ENCODE measurements at regions not wholly inside any gene's neighbourhood (a gene's known extent, or its start where the extent isn't known, plus 50 kb on each side); places are given as distances from the start of the nearest gene placed in this dataset.

DNA sequence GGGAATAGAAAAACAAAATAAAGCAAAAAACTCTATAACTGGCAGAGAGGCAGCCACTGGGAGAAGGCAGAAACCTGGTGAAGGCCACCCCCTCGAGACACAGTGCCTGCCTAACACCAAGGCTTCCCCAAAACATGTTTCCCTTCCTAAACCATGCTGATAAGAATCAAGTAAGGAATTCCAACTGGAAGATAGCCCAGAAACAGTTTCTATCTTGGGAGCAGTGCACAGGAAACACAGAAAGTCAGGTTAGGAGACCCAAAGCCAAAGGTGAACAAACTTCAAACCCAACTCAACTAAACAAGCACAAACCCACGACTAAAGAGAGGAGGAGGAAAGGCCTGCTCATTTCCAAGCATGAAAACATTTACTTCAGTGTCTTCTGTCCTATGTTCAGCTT lies 433.7 kb upstream of the RGS17 start:
- DNase-seq: no peak
- TF ChIP-seq, protein P1, sequence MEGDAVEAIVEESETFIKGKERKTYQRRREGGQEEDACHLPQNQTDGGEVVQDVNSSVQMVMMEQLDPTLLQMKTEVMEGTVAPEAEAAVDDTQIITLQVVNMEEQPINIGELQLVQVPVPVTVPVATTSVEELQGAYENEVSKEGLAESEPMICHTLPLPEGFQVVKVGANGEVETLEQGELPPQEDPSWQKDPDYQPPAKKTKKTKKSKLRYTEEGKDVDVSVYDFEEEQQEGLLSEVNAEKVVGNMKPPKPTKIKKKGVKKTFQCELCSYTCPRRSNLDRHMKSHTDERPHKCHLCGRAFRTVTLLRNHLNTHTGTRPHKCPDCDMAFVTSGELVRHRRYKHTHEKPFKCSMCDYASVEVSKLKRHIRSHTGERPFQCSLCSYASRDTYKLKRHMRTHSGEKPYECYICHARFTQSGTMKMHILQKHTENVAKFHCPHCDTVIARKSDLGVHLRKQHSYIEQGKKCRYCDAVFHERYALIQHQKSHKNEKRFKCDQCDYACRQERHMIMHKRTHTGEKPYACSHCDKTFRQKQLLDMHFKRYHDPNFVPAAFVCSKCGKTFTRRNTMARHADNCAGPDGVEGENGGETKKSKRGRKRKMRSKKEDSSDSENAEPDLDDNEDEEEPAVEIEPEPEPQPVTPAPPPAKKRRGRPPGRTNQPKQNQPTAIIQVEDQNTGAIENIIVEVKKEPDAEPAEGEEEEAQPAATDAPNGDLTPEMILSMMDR (IDR thresholded peaks at IDR 0.05): no peak
- Histone ChIP-seq H3K36me3 (no peaks in the 10 kb centered on the region), H3K4me3 (no peak overlapping the region), H3K9me3 (no peaks in the 10 kb centered on the region), H3K27me3 (no peaks in the 10 kb centered on the region), H3K27ac (peak overlapping the region in 1 of 2 donors; percentile 9), H3K4me1 (peaks cover 0 to 12% (median 3%) of the 10 kb centered on the region in 4 donors)
- intact Hi-C loops (cut with DNase I; ENCODE audit: low total_unique reads): no loop called here

DNA sequence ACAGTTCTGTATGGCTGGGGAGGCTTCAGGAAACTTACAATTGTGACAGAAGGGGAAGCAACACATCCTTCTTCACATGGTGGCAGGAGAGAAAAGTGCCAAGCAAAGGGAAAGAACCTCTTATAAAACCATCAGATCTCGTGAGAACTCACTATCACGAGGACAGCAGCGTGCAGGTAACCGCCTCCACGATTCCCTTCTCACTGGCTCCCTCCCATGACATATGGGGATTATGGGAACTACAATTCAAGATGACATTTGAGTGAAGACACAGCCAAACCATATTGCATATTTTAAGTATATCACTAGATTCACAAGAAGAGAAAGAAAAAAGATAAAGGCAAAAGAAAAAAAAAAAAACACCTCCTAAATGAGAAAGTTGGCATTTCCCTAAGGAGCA lies 431.9 kb upstream of the RGS17 start:
- Histone ChIP-seq H3K27ac (no peak overlapping the region), H3K9me3 (no peaks in the 10 kb centered on the region), H3K4me1 (peaks cover 0 to 12% (median 3%) of the 10 kb centered on the region in 4 donors), H3K4me3 (no peak overlapping the region), H3K27me3 (no peaks in the 10 kb centered on the region), H3K36me3 (no peaks in the 10 kb centered on the region)
- DNase-seq: no peak
- intact Hi-C loops (cut with DNase I; ENCODE audit: low total_unique reads): no loop called here
- TF ChIP-seq, protein P1 (IDR thresholded peaks at IDR 0.05): no peak

DNA sequence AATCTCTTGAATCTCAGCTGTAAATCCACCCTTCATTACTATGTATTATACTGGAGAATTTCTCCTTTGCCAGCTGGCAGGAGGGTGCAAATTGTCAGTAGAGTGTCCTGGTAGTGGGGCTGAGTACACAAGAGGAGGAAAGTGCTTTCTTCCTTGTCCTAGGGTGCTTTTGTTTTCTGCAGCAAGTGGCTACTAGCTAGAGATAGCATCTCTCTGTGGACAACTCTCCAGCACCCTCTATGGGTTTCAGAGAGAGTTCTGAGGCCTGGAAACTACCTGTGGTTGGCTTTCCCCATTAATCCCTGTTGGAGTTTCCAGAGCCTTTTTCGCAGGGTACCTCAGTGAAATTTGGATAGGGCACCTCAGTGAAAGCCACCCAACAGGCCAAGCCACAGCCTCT lies 422.5 kb upstream of the RGS17 start:
- no peak for DNase-seq
- no peaks in the 10 kb centered on the region for H3K36me3 ChIP-seq
- TF ChIP-seq, protein P1 (IDR thresholded peaks at IDR 0.05): no peak
- intact Hi-C loops (cut with DNase I; ENCODE audit: low total_unique reads): no loop called here
- H3K27me3 ChIP-seq: no peaks in the 10 kb centered on the region
- no peak overlapping the region for H3K27ac ChIP-seq
- H3K4me1 ChIP-seq: no peaks in the 10 kb centered on the region
- H3K4me3 ChIP-seq: no peak overlapping the region
- no peaks in the 10 kb centered on the region for H3K9me3 ChIP-seq

DNA sequence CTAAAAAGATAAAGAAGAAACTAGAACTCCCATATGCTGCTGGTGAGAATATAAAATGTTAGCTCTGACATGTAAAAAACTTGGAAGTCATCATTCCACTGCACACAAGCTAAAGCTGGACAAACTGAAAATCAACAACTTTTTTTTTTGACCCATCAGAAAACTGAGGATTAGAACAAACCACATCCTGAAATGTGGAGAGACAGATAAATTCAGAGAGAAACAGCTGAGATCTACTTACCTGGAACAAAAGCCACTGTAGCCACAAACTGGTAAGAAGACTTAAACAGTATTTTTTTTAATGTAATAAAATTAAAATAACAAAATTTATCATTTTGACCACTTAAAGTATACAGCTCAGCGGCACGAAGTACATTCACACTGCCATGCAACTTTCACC lies 408.5 kb upstream of the RGS17 start:
- Histone ChIP-seq H3K9me3 (no peaks in the 10 kb centered on the region), H3K27ac (no peak overlapping the region), H3K27me3 (no peaks in the 10 kb centered on the region), H3K4me3 (no peak overlapping the region), H3K4me1 (no peaks in the 10 kb centered on the region), H3K36me3 (no peaks in the 10 kb centered on the region)
- no peak for DNase-seq
- intact Hi-C loops (cut with DNase I; ENCODE audit: low total_unique reads): no loop called here
- TF ChIP-seq, protein P1 (IDR thresholded peaks at IDR 0.05): no peak

DNA sequence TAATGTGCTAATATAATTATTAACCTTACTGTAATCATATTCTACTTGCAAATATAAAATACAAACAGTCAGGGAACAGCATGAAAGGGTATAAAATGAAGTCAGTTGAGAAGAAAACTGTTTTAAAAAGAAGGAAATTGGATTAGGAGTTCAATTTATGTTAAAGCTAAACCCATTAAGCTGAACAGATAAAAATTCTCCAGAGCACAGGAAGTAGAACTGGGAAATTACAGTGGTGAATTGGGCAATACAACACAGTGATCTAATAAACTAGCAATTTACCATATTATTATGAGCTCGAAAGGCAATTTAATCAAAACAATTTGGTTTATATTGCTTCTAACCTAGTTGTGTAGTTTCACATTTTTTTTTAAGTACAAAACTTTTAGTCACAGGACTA lies 407.4 kb upstream of the RGS17 start:
- Histone ChIP-seq H3K4me1 (no peaks in the 10 kb centered on the region), H3K27ac (no peak overlapping the region), H3K36me3 (no peaks in the 10 kb centered on the region), H3K4me3 (no peak overlapping the region), H3K9me3 (no peaks in the 10 kb centered on the region), H3K27me3 (no peaks in the 10 kb centered on the region)
- TF ChIP-seq, protein P1 (IDR thresholded peaks at IDR 0.05): no peak
- DNase-seq: no peak
- intact Hi-C loops (cut with DNase I; ENCODE audit: low total_unique reads): no loop called here

DNA sequence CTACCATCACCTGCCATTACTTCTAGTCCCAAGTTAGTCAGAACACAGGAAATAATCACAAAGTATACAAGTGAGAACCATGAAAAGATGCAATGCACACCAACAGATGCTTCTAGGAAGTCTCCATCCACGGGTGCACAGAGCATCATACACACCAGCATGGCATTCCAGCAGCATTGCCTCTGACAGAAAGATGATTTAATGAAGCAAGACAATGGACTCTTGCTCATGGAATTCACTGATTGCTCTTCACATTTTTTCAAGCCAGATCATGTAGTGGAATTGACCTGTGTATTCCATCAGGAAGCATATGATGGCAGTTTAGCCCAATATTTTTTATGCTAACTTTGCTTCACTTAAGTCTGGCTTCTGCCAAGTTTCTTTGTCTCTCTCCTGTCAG lies 406.3 kb upstream of the RGS17 start:
- intact Hi-C loops (cut with DNase I; ENCODE audit: low total_unique reads): no loop called here
- no peak overlapping the region for H3K27ac ChIP-seq
- no peaks in the 10 kb centered on the region for H3K27me3 ChIP-seq
- no peaks in the 10 kb centered on the region for H3K4me1 ChIP-seq
- H3K4me3 ChIP-seq: no peak overlapping the region
- no peak for DNase-seq
- H3K9me3 ChIP-seq: no peaks in the 10 kb centered on the region
- TF ChIP-seq, protein P1 (IDR thresholded peaks at IDR 0.05): no peak
- no peaks in the 10 kb centered on the region for H3K36me3 ChIP-seq
